Endothelial cell of hepatic sinusoid (primary cell): ENCODE measurements at regions not wholly inside any gene's neighbourhood (a gene's known extent, or its start where the extent isn't known, plus 50 kb on each side); places are given as distances from the start of the nearest gene placed in this dataset.
"Not testable (repeated sequence)": the region's sequence is repeated elsewhere in the genome, so short reads cannot be mapped to it uniquely, and the experiment has no call there.

Experiments used
- in situ Hi-C: cut with HindIII; loops from 2 replicates; pipeline ENCODE4 v1.10.0; 2017; ENCODE audit warnings: low sequenced_read_pairs

DNA sequence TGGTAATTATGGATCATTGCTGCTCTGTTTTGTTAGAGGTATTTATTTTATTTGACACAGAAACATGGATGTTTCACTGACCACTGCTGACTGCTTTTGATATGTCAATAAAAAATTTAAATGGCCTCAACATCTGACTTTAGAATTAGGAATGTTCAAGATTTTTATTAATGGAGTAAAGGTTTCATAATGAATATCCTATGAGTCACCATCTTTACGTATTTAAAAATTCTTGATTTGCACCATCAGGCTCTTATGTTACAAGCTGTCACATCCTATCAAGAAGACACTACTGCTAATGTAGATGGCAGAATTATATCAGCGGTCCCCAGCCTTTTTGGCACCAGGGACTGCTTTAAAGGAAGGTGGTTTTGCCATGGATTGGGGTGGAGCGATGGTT, 578.7 kb upstream of the NRP1 start:
- in situ Hi-C loops, result no loop called here

- in situ Hi-C loops, result not testable (repeated sequence)
Observed at GRCh38 chr10:33909476-33909875, 575.0 kb upstream of the NRP1 start.

GRCh38 chr10:33901166-33901565, 566.7 kb upstream of the NRP1 start:
- in situ Hi-C loops, result no loop called here

DNA sequence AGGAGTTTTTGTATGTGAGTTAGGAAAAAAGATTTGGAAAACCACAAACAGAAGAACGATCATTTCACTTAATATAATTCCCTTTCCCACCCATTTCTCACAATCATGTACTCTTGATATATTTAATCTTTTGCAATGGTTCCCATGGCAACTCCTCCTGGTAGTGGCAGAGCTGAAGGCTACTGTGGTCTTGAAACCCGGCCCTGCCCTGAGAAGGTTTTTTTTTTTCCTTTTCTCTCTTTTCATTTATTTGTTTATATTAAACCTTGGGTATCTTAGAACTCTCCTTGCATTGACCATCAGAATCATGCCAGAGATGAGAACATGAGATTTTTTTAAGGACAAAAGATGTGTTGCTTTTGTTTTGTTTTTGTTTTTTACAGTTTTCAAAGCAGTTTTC, 566.1 kb upstream of the NRP1 start:
- in situ Hi-C loops, result no loop called here

- in situ Hi-C loops, result no loop called here
Observed at GRCh38 chr10:33899578-33900531, 565.4 kb upstream of the NRP1 start.

GRCh38 chr10:33897291-33897752, 562.9 kb upstream of the NRP1 start:
- in situ Hi-C loops, result no loop called here

DNA sequence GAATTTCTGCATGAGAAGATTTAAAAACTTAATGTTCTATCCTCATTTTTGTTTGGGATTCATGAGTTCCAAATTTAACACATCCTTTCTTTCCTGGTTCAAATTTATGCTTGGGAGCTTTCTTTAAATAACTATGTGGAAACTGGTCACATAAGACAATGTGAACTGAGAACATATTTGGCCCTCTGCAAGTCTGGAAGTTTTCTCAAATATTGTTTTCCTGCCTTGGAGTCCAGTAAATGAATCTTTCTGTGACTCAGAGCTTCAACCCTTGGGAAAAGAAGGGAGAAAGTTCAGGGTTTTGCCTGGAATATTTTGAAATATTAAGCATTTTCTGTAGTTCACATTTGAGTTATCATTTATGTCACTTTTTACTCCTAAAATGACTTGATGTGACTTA, 559.0 kb upstream of the NRP1 start:
- in situ Hi-C loops, result no loop called here

DNA sequence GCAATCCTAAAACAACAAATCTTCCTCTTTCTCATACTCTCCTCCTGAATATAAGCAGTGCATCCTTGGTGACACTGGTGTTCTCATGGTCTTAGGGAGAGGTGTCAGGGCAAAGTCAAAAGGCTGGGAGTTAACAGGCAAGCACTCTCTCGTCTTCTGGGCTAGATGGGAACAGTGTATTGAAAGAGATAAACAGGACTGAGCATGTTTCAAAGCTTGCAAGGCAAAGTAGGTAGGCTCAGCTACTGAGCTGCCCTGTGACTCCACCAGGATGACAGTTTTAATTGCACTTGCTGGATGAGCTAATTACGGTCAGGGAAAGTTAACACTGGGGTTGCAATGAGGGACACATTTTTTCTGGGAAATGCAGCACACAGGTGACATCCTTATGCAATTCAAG, 554.9 kb upstream of the NRP1 start:
- in situ Hi-C loops, result no loop called here

GRCh38 chr10:33887188-33887587, 552.7 kb upstream of the NRP1 start:
- in situ Hi-C loops, result no loop called here

GRCh38 chr10:33886299-33886698, 551.8 kb upstream of the NRP1 start:
- in situ Hi-C loops, result no loop called here

DNA sequence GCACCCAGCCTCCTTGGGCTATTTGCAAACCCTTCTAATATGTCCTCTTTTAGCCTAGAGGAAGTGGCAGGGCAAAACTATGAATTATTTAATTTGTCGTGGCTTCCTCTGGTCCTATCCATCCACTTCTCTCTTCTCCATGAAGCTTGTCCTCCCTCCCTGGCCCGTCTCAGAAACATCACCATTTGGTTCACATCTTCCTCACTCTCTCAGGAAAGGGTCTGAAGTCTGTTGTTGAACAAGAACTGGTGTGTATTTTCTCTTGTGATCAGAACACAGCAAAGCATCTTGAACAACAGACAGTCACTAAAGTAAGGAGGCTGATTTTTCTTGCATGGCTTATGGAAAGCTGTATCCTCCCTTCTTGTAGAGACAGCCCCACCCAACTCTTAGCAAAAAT, 550.1 kb upstream of the NRP1 start:
- in situ Hi-C loops, result loop anchor here (5.0 kb wide), 1 partner anchor 82 kb away; no protein-coding TSS in a partner anchor

GRCh38 chr10:33883881-33884280, 549.4 kb upstream of the NRP1 start:
- in situ Hi-C loops, result loop anchor here (5.0 kb wide), 1 partner anchor 82 kb away; no protein-coding TSS in a partner anchor

- in situ Hi-C loops, result loop anchor here (5.0 kb wide), 1 partner anchor 81 kb away; no protein-coding TSS in a partner anchor
Observed at GRCh38 chr10:33882996-33883395, 548.5 kb upstream of the NRP1 start.

DNA sequence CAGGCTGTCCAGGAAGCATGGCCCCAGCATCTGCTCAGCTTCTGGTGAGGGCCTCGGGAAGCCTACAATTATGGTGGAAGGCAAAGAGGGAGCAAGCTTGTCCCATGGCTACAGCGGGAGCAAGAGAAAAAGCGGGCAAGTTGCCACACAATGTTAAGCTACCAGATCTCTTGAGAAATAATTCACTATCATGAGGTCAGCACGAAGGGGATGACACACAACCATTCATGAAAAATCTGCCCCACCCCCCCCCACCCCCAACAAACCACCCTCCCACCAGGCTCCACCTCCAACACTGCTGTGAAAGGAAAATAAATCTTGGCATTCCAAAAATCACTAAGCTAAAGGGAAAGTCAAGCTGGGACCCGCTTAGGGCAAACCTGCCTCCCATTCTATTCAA, 545.8 kb upstream of the NRP1 start:
- in situ Hi-C loops, result loop anchor here (5.0 kb wide), 1 partner anchor 78 kb away; no protein-coding TSS in a partner anchor

- in situ Hi-C loops, result no loop called here
Observed at GRCh38 chr10:33878238-33878786, 543.8 kb upstream of the NRP1 start.

DNA sequence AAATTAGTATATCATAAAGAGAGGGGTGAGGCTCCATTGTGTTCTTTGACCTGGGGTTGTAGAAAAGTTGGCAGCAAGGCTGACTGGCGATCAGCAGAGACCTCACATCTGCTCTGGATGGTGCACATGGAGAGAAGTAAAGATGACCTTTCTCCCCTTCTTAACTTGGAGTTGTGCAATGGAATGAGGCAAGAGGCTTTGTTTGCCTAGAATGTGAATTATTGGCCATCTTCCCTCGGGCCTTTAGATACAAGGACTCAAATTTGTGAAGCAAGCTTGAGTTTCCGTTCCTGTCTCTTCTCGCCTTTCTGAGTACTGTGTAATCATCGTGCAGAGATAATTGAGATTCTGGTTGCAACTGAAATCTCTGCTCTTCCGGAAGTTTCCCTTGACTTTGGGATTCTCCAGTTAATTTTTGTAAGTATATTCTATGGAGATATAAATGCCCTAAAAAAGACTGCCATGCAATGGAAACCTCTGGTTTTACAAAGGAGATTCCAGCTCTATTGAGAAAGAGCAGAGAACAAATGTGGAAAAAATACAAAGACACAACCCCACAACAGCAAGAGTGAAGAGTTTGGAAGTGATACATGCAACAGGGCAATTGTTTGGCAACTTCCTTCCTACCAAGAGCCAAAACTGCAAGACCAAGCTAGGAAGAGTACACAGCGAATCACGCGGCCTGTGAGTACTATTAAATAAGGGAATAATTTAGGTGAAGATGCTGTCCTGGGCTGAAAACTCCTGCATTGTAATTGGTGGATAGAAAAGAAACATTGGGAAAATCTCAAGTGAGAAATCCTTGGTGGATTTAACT, 542.3 kb upstream of the NRP1 start:
- in situ Hi-C loops, result no loop called here

DNA sequence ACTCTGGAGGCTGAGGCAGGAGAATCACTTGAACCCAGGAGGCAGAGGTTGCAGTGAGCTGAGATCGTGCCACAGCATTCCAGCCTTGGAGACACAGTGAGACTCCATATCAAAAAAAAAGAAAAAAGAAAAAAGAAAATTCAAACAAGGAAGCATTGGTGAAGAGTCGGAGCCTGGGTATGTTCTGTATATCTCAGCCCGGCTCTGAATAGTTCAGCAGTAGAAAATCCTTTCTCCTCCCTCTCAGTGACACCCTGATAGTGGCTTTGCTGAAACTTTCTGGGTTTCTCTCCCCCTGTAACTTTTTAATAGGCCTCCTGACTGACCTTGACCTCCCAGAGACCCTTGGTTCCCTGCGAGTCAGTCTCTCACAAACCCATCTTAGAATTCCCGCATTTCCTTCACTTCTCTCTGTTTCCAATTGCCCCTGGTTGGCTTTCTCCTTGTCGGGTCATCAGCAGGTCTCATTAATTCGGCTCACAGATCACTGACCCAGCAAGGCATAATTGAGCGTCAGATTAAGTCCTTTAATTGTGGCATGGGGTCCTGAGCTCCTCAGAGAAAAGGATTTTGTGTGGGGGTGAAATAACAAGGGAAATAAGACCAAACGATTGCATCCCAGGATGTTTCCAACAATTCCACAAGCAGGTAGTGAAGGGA, 541.6 kb upstream of the NRP1 start:
- in situ Hi-C loops, result no loop called here

DNA sequence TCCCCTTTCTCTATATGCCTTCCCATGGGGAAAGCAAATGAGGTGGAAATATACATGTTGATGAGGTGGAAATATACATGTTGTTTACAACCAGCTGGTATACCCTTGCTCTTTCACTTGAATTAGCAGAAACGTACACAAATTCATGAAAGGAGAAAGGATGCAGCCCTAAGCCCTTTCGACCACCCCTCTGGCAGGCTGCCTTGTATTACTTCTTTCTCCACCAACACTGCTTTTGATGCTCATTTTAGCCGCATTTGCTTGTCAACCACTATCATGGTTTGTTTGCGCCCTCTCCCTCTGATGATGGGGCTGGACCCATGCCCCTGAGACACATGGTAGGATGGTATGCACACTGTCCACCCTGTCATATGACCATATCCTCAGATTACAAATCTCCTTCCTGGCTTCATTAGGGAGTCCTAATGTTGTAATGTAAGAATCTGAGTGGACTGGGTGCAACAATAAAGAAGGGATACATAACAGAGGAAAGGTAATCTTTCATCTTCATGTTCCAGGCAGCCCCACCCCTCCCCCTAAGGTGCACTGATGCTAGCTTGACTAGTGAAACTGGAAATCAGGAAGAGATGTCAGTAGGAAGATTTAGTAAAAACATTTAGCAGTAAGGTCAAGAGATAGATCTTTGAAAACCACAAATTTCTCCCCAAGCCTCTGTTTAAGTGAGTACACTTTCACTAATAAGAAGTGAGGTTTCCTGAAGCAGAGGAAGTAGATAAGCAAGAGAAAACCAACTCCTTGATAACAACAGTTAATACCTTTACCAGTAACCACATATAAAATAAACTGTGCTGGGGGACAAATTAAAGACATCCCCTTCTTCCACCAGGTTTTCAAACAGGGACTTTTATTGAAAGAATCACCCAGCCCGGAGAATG, 536.8 kb upstream of the NRP1 start:
- in situ Hi-C loops, result no loop called here

DNA sequence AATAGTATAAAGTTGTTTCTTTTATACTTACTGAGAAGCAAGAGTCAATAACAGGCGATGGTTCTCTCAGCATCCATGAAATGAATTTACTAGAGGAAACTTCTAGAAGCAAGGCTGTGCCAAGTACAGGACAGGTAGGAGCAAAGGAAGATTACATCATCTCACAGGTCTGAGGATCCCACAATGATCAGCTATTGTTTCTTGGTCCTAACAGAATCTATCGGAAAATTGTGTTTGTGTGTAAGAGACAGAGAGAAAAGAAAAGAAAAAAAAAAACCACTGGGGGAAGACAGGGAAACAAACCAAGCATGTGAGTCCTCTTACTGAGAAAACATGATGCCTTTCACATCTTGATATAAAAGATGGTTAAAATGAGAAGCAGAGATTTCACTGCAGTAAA, 535.0 kb upstream of the NRP1 start:
- in situ Hi-C loops, result no loop called here

DNA sequence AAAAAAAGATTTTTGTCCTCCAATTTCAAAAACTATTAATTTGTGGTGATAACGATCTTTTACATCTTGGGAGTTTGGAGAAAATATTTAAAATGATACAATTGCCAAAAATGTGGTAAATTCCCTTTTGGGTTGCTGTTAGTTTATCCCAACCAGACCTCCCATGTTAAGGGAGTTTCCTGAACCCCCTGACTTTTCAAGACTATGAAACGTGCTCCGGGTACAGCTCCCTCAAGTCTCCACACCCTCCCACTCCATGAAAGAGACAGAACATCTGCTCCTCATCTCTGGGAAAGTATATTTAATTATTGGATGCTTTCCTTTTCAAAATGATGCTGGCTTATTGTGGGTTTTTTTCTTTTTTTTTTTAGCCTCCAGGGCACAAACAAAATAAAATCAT, 534.6 kb upstream of the NRP1 start:
- in situ Hi-C loops, result no loop called here
